GM19351 (cell line): ENCODE measurements at regions not wholly inside any gene's neighbourhood (a gene's known extent, or its start where the extent isn't known, plus 50 kb on each side); places are given as distances from the start of the nearest gene placed in this dataset.
"Not testable (repeated sequence)": the region's sequence is repeated elsewhere in the genome, so short reads cannot be mapped to it uniquely, and the experiment has no call there.

Experiments
- ATAC-seq: cut with Tn5 transposase; IDR thresholded peaks from one replicate; pipeline ENCODE4 v1.9.1; 2021; ENCODE audit warnings: mild to moderate bottlenecking, moderate library complexity; ENCODE audit not compliant: unreplicated experiment

- no peak for ATAC-seq
Observed at GRCh38 chr3:163576314-163576713, 1502.0 kb downstream of the SI start.

- no peak for ATAC-seq
Observed at GRCh38 chr3:163573324-163573723, 1505.0 kb downstream of the SI start.

GRCh38 chr3:163572856-163573255 lies 1505.4 kb downstream of the SI start:
- no peak for ATAC-seq

GRCh38 chr3:163563485-163563884 lies 1514.8 kb downstream of the SI start:
- ATAC-seq, result no peak

DNA sequence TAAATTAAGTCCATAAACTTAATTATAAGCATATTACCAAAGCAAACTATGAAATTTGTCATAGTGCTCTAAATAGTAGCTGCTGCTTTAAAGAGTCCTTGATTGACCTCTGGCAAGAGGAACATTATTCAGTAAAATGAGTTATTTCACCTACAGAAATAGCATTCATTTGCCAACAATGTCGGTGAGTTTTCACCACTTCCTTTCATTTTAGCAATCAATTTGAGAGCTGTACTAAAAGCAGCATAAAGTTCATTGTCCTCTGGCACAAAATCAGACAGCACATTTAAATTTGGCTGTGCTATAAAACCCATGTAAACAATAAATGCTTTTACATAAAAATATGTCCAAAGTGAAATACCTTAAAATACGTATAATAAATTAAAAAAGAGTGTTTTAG lies 1515.7 kb downstream of the SI start:
- no peak for ATAC-seq

DNA sequence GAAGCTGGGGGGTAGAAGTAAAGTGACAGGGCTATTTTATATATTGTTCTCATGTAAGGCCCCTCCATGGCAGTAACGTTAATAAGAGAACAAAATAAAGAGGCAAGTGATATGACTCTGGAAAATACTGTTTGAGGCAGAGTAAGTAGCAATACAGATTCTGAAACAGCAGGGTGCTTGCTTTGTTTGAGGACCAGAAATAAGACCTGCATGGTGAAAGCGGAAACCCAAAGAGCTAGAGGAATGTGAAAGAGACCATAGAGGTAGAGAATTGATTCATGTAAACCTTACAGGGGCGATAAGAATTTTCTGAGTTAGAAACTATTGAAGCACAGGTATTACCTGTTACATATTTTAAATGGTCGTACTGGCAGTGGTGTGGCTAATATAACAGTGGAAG lies 1517.1 kb downstream of the SI start:
- no peak for ATAC-seq

- no peak for ATAC-seq
Observed at GRCh38 chr3:163560459-163560858, 1517.8 kb downstream of the SI start.

DNA sequence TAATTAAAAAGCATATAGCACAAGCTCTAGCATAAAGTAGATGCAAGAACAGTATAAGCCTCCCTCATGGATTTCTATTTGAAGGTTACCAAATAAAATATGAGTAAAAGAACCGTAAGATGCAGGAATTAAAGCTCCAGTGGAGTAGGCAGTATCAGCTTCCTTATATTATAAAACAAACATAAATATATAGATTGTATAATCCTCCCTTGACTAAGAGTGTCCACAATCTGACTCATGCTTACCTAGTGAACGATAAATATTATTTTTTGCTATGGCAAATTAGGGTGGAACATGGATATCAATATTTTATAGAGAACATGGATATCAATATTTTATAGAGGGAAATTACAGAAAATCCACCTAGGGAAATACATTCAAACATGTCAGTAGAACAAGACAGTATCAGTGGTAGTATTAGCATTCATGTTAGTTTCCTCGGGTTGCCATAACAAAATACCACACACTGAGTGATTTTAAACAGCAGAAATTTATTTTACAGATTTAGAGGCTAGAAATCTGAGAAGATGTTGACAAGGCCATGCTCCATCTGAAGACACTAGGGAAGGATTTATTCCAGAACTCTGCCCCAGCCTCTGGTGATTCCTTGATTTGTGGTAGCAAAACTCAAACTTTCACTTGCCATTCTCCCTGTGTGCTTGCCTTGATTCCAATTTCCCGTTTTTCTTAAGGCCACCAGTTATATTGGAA lies 1521.3 kb downstream of the SI start:
- no peak for ATAC-seq

- no peak for ATAC-seq
Observed at GRCh38 chr3:163555918-163556317, 1522.4 kb downstream of the SI start.

GRCh38 chr3:163552659-163552966 lies 1525.7 kb downstream of the SI start:
- ATAC-seq, result no peak

GRCh38 chr3:163551915-163552658 lies 1526.2 kb downstream of the SI start:
- ATAC-seq, result not testable (repeated sequence)

DNA sequence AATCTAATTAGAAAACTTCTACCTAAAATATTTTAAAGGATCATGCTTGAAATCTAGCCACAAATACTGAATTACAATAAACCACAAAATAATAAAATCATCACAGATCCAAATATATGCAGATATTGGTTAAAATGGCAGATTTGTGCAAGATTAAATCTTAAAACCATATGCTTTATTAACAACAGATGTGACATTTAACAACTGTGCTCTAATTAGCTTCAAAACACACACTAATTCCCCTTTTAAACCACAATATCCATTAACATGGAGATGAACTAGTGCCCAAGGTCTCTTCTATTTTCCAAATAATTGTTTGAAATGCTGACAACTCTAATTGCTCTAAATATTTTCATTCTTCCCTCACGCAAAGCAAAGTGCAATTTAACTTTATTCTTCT lies 1530.3 kb downstream of the SI start:
- ATAC-seq, result no peak

- no peak for ATAC-seq
Observed at GRCh38 chr3:163547014-163547685, 1531.1 kb downstream of the SI start.

GRCh38 chr3:163543662-163544061 lies 1534.6 kb downstream of the SI start:
- no peak for ATAC-seq

DNA sequence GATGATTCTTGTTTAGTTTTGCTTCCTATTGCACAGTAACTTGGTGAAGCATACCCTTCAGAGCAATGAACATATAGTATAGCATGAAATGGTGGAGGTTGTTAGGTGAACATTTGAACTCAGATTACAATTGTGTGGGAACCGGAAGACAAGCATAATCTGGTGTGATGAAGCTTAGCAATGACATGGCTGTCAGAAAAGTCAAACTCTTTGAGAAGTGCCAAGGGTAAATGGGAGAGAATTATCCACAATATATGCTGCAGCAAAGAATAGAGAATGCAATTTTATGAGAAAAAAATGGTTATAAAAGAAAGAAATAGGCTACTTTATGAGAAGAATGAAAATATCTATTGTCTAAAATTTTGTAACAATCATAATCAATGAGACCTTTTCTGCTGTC lies 1536.7 kb downstream of the SI start:
- ATAC-seq, result no peak

DNA sequence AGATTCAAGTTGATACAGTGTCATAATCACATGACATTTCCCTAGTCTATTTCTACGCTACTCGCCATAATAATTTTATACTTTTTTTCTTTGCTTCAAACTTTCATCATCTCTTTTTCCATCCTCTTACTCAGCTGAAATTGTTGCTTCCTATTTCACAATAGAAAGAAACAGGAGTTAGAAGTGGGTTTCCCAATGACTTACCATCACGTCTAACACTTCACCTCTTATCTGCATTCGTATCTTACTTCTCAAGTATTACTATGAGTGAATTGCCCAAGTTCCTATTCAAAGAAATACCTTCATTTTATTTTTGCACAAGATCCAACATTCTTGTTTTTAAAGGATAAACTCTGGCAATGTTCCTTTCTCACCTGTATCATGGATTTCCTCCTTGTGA lies 1539.9 kb downstream of the SI start:
- no peak for ATAC-seq

DNA sequence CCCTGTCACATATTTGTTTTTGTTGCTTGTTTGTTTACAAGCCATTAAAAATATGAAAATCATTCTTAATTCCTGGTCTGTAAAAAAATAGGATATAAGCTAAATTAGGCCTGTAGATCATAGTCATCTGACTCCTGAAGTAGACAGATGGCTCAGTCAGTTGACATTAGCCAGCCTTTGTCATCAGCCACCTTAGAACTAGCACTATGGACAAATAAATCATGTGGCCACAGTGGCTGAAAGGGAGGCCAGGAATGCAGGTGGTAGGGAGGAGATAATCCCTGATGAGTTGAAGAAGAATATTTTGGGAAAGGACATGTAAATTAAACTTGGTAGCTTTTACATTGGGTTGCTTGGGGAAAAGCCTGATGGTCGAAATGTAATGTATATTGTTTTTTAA lies 1544.9 kb downstream of the SI start:
- ATAC-seq, result no peak

GRCh38 chr3:163523375-163523774 lies 1554.9 kb downstream of the SI start:
- ATAC-seq, result no peak

- ATAC-seq, result no peak
Observed at GRCh38 chr3:163521261-163521660, 1557.0 kb downstream of the SI start.

GRCh38 chr3:163518065-163518464 lies 1560.2 kb downstream of the SI start:
- ATAC-seq, result no peak

- ATAC-seq, result no peak
Observed at GRCh38 chr3:163513149-163513657, 1565.1 kb downstream of the SI start.

DNA sequence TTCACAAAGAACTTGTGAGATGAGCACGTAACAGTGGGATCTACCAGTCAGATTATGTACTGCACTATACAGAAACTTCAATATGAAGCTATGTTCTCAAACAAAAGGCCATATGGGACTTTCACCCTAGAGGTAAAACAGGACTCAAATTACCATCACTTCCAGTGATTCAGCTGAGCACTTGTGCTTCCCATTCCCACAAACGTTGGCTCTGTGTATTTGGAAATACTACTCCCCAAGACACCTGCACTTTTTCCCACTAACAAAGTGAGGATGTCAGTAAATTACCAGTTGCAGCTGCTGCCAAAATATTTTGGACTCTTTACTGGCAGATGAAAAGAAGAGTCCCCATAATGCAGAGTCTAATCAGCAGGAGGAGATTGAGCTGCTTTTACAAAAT lies 1570.1 kb downstream of the SI start:
- ATAC-seq, result no peak
